ENCODE measurements at regions not wholly inside any gene's neighbourhood (a gene's known extent, or its start where the extent isn't known, plus 50 kb on each side); places are given as distances from the start of the nearest gene placed in this dataset.

DNA sequence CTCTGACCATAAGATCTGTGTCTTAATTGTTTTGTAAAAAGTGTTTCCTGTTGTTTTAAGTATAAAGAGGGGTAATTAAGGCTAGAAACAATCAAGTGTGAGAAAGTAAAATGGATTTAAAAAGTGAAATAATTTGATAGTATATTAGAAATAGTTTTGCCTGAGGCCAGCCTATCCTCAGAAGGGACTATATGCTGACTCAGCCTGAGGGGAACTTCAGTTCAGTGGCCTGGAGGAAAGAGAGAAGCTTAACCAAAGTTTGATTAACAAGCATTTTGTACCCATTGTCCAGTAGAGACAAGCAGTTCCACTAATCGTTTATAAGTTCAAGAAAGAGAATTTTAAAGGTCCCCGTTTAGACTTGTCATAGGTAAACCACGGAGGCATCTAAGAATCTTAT is 1793.2 kb upstream of the PRR20A start:
- TF ChIP-seq, protein P1, sequence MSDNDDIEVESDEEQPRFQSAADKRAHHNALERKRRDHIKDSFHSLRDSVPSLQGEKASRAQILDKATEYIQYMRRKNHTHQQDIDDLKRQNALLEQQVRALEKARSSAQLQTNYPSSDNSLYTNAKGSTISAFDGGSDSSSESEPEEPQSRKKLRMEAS (IDR thresholded peaks at IDR 0.05; ENCODE audit: insufficient read depth, insufficient read length): no peak
- TF ChIP-seq CTCF (IDR thresholded peaks at IDR 0.05; ENCODE audit: extremely low read depth in 1 of 2, insufficient read depth in 1 of 2, low read depth in 1 of 2, low read length in 2 of 2): no peak
- no peak for TF ChIP-seq JUN (IDR thresholded peaks at IDR 0.05; ENCODE audit: borderline replicate concordance, insufficient read depth, insufficient read length, low read depth)
- TF ChIP-seq EZH2 (IDR thresholded peaks at IDR 0.05; ENCODE audit: borderline replicate concordance, low read depth, low read length, severe bottlenecking): no peak
- TF ChIP-seq POLR2A (IDR thresholded peaks at IDR 0.05; ENCODE audit: low read depth, low read length): no peak
- no peak for TF ChIP-seq FOS (IDR thresholded peaks at IDR 0.05; ENCODE audit: borderline replicate concordance, insufficient read depth, low read length)
- no peak for TF ChIP-seq POLR2AphosphoS5 (IDR thresholded peaks at IDR 0.05; ENCODE audit: insufficient read depth, low read depth, low read length)
- no peak for TF ChIP-seq MYC (IDR thresholded peaks at IDR 0.05; ENCODE audit: low read depth, low read length)
- TF ChIP-seq GATA2 (IDR thresholded peaks at IDR 0.05; ENCODE audit: insufficient read depth, insufficient read length, low read depth, low read length): no peak
